ENCODE measurements at regions not wholly inside any gene's neighbourhood (a gene's known extent, or its start where the extent isn't known, plus 50 kb on each side); places are given as distances from the start of the nearest gene placed in this dataset.

GRCh38 chr3:159840703-159841299 is 147.8 kb upstream of the IL12A start:
- Histone ChIP-seq H3K27me3 (ENCODE audit: control insufficient read depth, insufficient read depth, low read length) (no peaks in the 10 kb centered on the region), H3K9me3 (ENCODE audit: control insufficient read depth, insufficient read depth, low read length) (no peaks in the 10 kb centered on the region), H3K4me3 (ENCODE audit: low read length) (no peak overlapping the region), H3K36me3 (ENCODE audit: control insufficient read depth, insufficient read depth, low read length) (no peaks in the 10 kb centered on the region), H3K27ac (ENCODE audit: low read length) (no peak overlapping the region), H3K4me1 (ENCODE audit: control insufficient read depth, insufficient read depth, low read length) (peaks cover 4% of the 10 kb centered on the region)
- Mint-ChIP-seq H3K27ac (no peak overlapping the region), H3K27me3 (ENCODE audit: low read depth in 2 of 2) (peaks cover 0 to 22% of the 10 kb centered on the region in 2 donors), H3K9me3 (no peaks in the 10 kb centered on the region), H3K4me3 (no peak overlapping the region), H3K4me1 (no peaks in the 10 kb centered on the region), H3K36me3 (no peaks in the 10 kb centered on the region)
- DNase-seq (no peak), ATAC-seq (no peak)
- intact Hi-C loops (cut with micrococcal nuclease): no loop called here
- WGBS (ENCODE audit: insufficient coverage): 67% methylated on average over 1 of the region's 3 CpGs
- no peak for TF ChIP-seq CTCF (IDR thresholded peaks at IDR 0.05)

- WGBS (ENCODE audit: insufficient coverage): no CpG with 5 or more reads among the region's 1 CpG
- Mint-ChIP-seq H3K4me3 (no peak overlapping the region), H3K4me1 (no peaks in the 10 kb centered on the region), H3K27ac (no peak overlapping the region), H3K36me3 (no peaks in the 10 kb centered on the region), H3K9me3 (no peaks in the 10 kb centered on the region), H3K27me3 (ENCODE audit: low read depth in 2 of 2) (peaks cover 0 to 22% of the 10 kb centered on the region in 2 donors)
- DNase-seq (no peak), ATAC-seq (no peak)
- no peak overlapping the region for H3K4me3 ChIP-seq (ENCODE audit: low read length)
- intact Hi-C loops (cut with micrococcal nuclease): no loop called here
- TF ChIP-seq CTCF (IDR thresholded peaks at IDR 0.05): no peak
- no peaks in the 10 kb centered on the region for H3K9me3 ChIP-seq (ENCODE audit: control insufficient read depth, insufficient read depth, low read length)
- H3K27me3 ChIP-seq (ENCODE audit: control insufficient read depth, insufficient read depth, low read length): no peaks in the 10 kb centered on the region
- H3K4me1 ChIP-seq (ENCODE audit: control insufficient read depth, insufficient read depth, low read length): peaks cover 4% of the 10 kb centered on the region
- H3K36me3 ChIP-seq (ENCODE audit: control insufficient read depth, insufficient read depth, low read length): no peaks in the 10 kb centered on the region
- no peak overlapping the region for H3K27ac ChIP-seq (ENCODE audit: low read length)
These were observed 146.9 kb upstream of the IL12A start for GRCh38 chr3:159841766-159842165.

- no peaks in the 10 kb centered on the region for H3K36me3 Mint-ChIP-seq
- no peak overlapping the region for H3K4me3 ChIP-seq (ENCODE audit: low read length)
- no peaks in the 10 kb centered on the region for H3K4me1 Mint-ChIP-seq
- no peak for TF ChIP-seq CTCF (IDR thresholded peaks at IDR 0.05)
- ATAC-seq (no peak), DNase-seq (no peak)
- H3K27me3 ChIP-seq (ENCODE audit: control insufficient read depth, insufficient read depth, low read length): no peaks in the 10 kb centered on the region
- H3K9me3 ChIP-seq (ENCODE audit: control insufficient read depth, insufficient read depth, low read length): no peaks in the 10 kb centered on the region
- no peak overlapping the region for H3K27ac ChIP-seq (ENCODE audit: low read length)
- 34% methylated on average over 3 of the region's 7 CpGs for WGBS (ENCODE audit: insufficient coverage)
- no peaks in the 10 kb centered on the region for H3K36me3 ChIP-seq (ENCODE audit: control insufficient read depth, insufficient read depth, low read length)
- intact Hi-C loops (cut with micrococcal nuclease): no loop called here
- H3K4me1 ChIP-seq (ENCODE audit: control insufficient read depth, insufficient read depth, low read length): peaks cover 4% of the 10 kb centered on the region
- peaks cover 5 to 16% of the 10 kb centered on the region in 2 donors for H3K27me3 Mint-ChIP-seq (ENCODE audit: low read depth in 2 of 2)
- H3K27ac Mint-ChIP-seq: no peak overlapping the region
- no peak overlapping the region for H3K4me3 Mint-ChIP-seq
- H3K9me3 Mint-ChIP-seq: no peaks in the 10 kb centered on the region
These were observed 144.6 kb upstream of the IL12A start for GRCh38 chr3:159843840-159844730.

Data from natural killer cell (primary cell).